Astrocyte (in vitro differentiated cells and primary cell): ENCODE measurements at regions not wholly inside any gene's neighbourhood (a gene's known extent, or its start where the extent isn't known, plus 50 kb on each side); places are given as distances from the start of the nearest gene placed in this dataset.

Source experiments
- DNase-seq: peaks from one replicate; pipeline ENCODE4 v3.0.0-alpha.2; 2010; ENCODE audit warnings: low read depth
- FAIRE-seq: peaks from 2 replicates; lab custom pipeline; 2011; peaks lifted over from hg19 to GRCh38; lab: Jason Lieb, UNC
- H2AFZ ChIP-seq: 2 replicates; pipeline ENCODE4 v1.6.0; 2012; ENCODE audit warnings: low read depth, low read length, inconsistent platforms
- H3K27ac ChIP-seq: 2 replicates; pipeline ENCODE4 v1.5.1; 2011; ENCODE audit warnings: low read depth, low read length, inconsistent platforms
- H3K27me3 ChIP-seq: 2 replicates; pipeline ENCODE4 v1.6.0; 2011; ENCODE audit warnings: low read length, inconsistent platforms; ENCODE audit not compliant: insufficient read depth
- H3K36me3 ChIP-seq: 2 replicates; pipeline ENCODE4 v1.5.1; 2011; ENCODE audit warnings: low read length, inconsistent platforms; ENCODE audit not compliant: insufficient read depth
- H3K4me1 ChIP-seq: 2 replicates; pipeline ENCODE4 v1.5.1; 2011; ENCODE audit warnings: low read length, inconsistent platforms; ENCODE audit not compliant: insufficient read depth
- H3K4me2 ChIP-seq: 2 replicates; pipeline ENCODE4 v1.6.0; 2012; ENCODE audit warnings: low read length, inconsistent platforms
- H3K4me3 ChIP-seq: 2 replicates; pipeline ENCODE4 v1.5.1; 2011; ENCODE audit warnings: low read depth, mild to moderate bottlenecking, low read length, inconsistent platforms; ENCODE audit not compliant: insufficient read depth
- H3K79me2 ChIP-seq: 2 replicates; pipeline ENCODE4 v1.6.0; 2012; ENCODE audit warnings: mild to moderate bottlenecking, low read length, inconsistent platforms; ENCODE audit not compliant: insufficient read depth
- H3K9ac ChIP-seq: 2 replicates; pipeline ENCODE4 v1.6.0; 2012; ENCODE audit warnings: mild to moderate bottlenecking, low read length, inconsistent platforms
- H3K9me3 ChIP-seq: 2 replicates; pipeline ENCODE4 v1.5.1; 2012; ENCODE audit warnings: low read depth, mild to moderate bottlenecking, low read length, inconsistent platforms; ENCODE audit not compliant: insufficient read depth
- H4K20me1 ChIP-seq: 2 replicates; pipeline ENCODE4 v1.6.0; 2012; ENCODE audit warnings: low read length, inconsistent platforms; ENCODE audit not compliant: insufficient read depth
- H3K27ac Mint-ChIP-seq: one replicate; pipeline ENCODE4 v1.8.0; 2021; ENCODE audit warnings: mild to moderate bottlenecking, mixed read lengths; ENCODE audit not compliant: unreplicated experiment
- H3K27me3 Mint-ChIP-seq: one replicate; pipeline ENCODE4 v1.8.0; 2021; ENCODE audit warnings: low read depth, mixed read lengths; ENCODE audit not compliant: unreplicated experiment
- H3K36me3 Mint-ChIP-seq: one replicate; pipeline ENCODE4 v1.8.0; 2021; ENCODE audit warnings: low read depth, mixed read lengths; ENCODE audit not compliant: unreplicated experiment
- H3K4me1 Mint-ChIP-seq: one replicate; pipeline ENCODE4 v1.8.0; 2021; ENCODE audit warnings: low read depth, mixed read lengths; ENCODE audit not compliant: unreplicated experiment
- H3K4me3 Mint-ChIP-seq: one replicate; pipeline ENCODE4 v1.8.0; 2021; ENCODE audit warnings: mild to moderate bottlenecking, moderate library complexity, mixed read lengths; ENCODE audit not compliant: unreplicated experiment
- H3K9me3 Mint-ChIP-seq: one replicate; pipeline ENCODE4 v1.8.0; 2021; ENCODE audit warnings: mild to moderate bottlenecking, mixed read lengths; ENCODE audit not compliant: unreplicated experiment
- EZH2 ChIP-seq: IDR thresholded peaks from 2 replicates; pipeline ENCODE4 v1.6.1; 2012; ENCODE audit warnings: mild to moderate bottlenecking, low read length, inconsistent platforms; ENCODE audit not compliant: insufficient read depth
- TF ChIP-seq, protein P1 (sequence below): IDR thresholded peaks from 2 replicates; pipeline ENCODE4 v1.5.1; 2011; ENCODE audit warnings: low read depth, mild to moderate bottlenecking, inconsistent platforms, low read length, moderate library complexity; ENCODE audit not compliant: insufficient read depth

DNA sequence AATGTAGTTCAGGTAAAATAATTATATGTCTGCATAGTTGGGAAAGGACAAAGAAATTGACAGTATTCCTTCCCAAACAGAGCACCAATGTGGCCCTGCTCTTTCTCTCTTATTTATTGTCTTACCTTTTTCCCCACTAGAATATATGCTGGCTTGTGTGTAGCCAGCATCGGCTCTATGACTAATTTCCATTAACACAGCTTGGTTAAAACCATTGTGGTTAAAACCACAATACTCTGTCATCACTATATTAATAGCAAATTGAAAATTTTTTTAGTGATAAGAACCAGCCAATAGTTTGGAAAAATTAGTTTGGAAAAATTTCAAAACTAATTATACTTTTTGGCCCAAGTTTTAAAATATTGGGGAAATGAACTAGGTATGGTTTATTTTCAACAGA is 535.1 kb downstream of the UTRN start:
- no peaks in the 10 kb centered on the region for H3K9me3 Mint-ChIP-seq
- no peak overlapping the region for H3K4me3 Mint-ChIP-seq
- H3K27ac ChIP-seq = no peak overlapping the region
- H3K36me3 Mint-ChIP-seq = no peaks in the 10 kb centered on the region
- no peak overlapping the region for H2AFZ ChIP-seq
- no peaks in the 10 kb centered on the region for H3K27me3 Mint-ChIP-seq
- H3K27ac Mint-ChIP-seq = no peak overlapping the region
- H3K36me3 ChIP-seq = no peaks in the 10 kb centered on the region
- H3K27me3 ChIP-seq = no peaks in the 10 kb centered on the region
- no peaks in the 10 kb centered on the region for H3K4me1 ChIP-seq
- H3K79me2 ChIP-seq = no peaks in the 10 kb centered on the region
- H3K9me3 ChIP-seq = no peaks in the 10 kb centered on the region
- peak; percentile 38 for DNase-seq
- no peak overlapping the region for H3K4me3 ChIP-seq
- no peaks in the 10 kb centered on the region for H3K4me1 Mint-ChIP-seq
- FAIRE-seq = no peak
- H3K4me2 ChIP-seq = no peak overlapping the region
- no peaks in the 10 kb centered on the region for H4K20me1 ChIP-seq
- no peak for TF ChIP-seq EZH2
- TF ChIP-seq, protein P1, sequence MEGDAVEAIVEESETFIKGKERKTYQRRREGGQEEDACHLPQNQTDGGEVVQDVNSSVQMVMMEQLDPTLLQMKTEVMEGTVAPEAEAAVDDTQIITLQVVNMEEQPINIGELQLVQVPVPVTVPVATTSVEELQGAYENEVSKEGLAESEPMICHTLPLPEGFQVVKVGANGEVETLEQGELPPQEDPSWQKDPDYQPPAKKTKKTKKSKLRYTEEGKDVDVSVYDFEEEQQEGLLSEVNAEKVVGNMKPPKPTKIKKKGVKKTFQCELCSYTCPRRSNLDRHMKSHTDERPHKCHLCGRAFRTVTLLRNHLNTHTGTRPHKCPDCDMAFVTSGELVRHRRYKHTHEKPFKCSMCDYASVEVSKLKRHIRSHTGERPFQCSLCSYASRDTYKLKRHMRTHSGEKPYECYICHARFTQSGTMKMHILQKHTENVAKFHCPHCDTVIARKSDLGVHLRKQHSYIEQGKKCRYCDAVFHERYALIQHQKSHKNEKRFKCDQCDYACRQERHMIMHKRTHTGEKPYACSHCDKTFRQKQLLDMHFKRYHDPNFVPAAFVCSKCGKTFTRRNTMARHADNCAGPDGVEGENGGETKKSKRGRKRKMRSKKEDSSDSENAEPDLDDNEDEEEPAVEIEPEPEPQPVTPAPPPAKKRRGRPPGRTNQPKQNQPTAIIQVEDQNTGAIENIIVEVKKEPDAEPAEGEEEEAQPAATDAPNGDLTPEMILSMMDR = no peak
- H3K9ac ChIP-seq = no peak overlapping the region

DNA sequence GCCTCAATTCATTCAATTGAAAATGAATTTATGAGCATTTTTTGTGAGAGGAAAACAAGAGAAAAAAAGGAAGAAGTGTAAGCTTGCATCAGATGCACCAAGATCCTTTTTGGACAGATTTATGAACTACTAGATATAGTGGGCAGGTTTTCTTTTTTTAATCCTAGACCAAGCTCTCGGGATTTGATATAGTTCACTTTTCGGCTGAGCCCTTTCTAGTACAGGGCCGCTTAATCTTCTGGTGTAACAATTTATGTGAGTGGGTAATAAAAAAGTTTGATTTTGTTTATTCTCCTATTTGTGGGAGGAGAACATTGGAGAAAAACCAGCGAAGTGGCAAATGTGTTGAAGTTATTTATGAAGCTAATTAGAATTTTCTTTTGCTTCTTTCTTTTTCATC is 538.0 kb downstream of the UTRN start:
- Histone ChIP-seq H3K9me3 (no peaks in the 10 kb centered on the region), H3K36me3 (no peaks in the 10 kb centered on the region), H3K9ac (no peak overlapping the region), H3K79me2 (no peaks in the 10 kb centered on the region), H3K4me1 (no peaks in the 10 kb centered on the region), H3K27me3 (no peaks in the 10 kb centered on the region), H4K20me1 (no peaks in the 10 kb centered on the region), H3K4me2 (no peak overlapping the region), H2AFZ (no peak overlapping the region), H3K27ac (no peak overlapping the region), H3K4me3 (no peak overlapping the region)
- Mint-ChIP-seq H3K27ac (no peak overlapping the region), H3K4me3 (no peak overlapping the region), H3K9me3 (no peaks in the 10 kb centered on the region), H3K36me3 (no peaks in the 10 kb centered on the region), H3K4me1 (no peaks in the 10 kb centered on the region), H3K27me3 (no peaks in the 10 kb centered on the region)
- TF ChIP-seq EZH2 = no peak
- TF ChIP-seq, protein P1 = no peak
- DNase-seq (no peak), FAIRE-seq (no peak)

DNA sequence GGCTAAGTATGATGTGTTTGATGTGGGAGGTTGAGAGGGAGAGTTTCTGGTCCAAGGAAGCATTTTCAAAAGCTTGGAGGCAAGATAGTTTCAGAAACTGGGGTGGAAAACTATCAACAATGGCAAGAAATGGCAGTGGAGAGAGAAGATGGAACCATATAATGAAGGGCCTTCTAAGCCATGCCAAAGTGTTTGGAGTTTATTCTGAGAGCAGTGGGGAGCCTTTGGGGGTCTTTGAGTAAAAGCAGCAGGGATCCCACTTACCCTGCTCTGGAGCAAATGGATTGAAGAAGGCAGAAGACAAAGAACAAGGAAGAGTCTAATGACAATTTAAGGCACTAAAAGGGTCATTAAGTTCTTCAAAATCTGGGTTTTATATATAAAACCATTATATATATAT is 538.9 kb downstream of the UTRN start:
- Mint-ChIP-seq H3K4me3 (no peak overlapping the region), H3K36me3 (no peaks in the 10 kb centered on the region), H3K4me1 (no peaks in the 10 kb centered on the region), H3K27me3 (no peaks in the 10 kb centered on the region), H3K9me3 (no peaks in the 10 kb centered on the region), H3K27ac (no peak overlapping the region)
- Histone ChIP-seq H4K20me1 (no peaks in the 10 kb centered on the region), H2AFZ (no peak overlapping the region), H3K27me3 (no peaks in the 10 kb centered on the region), H3K27ac (no peak overlapping the region), H3K4me1 (no peaks in the 10 kb centered on the region), H3K4me3 (no peak overlapping the region), H3K79me2 (no peaks in the 10 kb centered on the region), H3K36me3 (no peaks in the 10 kb centered on the region), H3K9me3 (no peaks in the 10 kb centered on the region), H3K4me2 (no peak overlapping the region), H3K9ac (no peak overlapping the region)
- FAIRE-seq = no peak
- TF ChIP-seq, protein P1 = no peak
- TF ChIP-seq EZH2 = no peak
- no peak for DNase-seq
